ENCODE measurements at regions not wholly inside any gene's neighbourhood (a gene's known extent, or its start where the extent isn't known, plus 50 kb on each side); places are given as distances from the start of the nearest gene placed in this dataset.
"Not testable (repeated sequence)": the region's sequence is repeated elsewhere in the genome, so short reads cannot be mapped to it uniquely, and the experiment has no call there.

DNA sequence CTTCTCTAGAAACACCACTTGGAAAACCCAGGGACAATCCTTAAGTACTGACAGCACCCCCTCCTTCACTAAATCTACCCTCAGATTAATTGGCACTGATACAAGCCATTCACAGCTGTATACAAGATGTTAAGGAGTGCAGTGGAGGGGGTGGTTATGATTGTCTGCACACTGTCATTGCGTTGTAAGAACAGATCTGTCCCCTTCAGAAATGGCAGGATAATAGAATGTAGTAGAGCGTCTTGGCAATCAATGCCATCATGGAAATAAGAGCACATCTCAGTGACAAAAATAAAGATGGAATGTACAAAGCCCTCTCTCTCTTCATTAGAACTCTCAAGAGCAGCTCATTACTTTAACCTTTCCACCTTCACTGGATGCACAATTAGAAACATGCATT is 324.9 kb upstream of the TBX18 start:
- no peak for DNase-seq (ENCODE audit: low read depth in 2 of 2)

DNA sequence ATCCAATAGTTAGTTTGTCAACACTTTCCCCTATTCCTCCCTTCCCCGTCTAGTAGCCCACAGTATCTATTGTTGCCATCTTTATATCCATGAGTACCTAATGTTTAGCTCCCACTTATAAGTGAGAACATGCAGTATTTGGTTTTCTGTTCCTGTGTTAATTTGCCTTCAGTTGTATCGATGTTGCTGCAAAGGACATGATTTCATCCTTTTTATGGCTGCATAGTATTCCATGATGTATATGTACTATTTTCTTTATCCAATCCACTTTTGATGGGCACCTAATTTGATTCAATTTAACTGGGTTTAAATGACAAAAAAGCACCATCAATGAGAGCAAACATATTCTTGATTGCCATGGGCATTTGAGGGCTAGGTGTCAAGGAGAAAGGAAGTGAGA is 321.5 kb upstream of the TBX18 start:
- DNase-seq (ENCODE audit: low read depth in 2 of 2) = no peak

DNA sequence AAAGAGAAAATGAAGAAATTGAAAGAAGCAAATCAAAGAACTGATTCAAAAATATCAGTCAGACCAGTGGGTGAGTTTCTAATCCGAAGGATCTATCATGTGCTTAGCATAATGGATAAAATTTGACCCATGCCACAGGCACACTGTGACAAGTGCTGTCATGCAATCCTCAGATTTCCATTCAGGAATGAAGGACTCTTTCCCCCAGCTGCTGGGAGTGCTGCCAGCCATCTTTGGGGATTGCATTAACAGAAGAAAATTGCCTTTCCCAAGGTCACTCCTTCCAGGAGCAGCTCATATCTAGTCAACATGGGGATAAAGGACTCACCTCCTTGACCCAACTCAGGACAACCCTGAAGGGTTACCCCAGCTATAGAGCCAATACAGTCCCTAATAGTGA is 316.7 kb upstream of the TBX18 start:
- DNase-seq (ENCODE audit: low read depth in 2 of 2) = no peak

DNA sequence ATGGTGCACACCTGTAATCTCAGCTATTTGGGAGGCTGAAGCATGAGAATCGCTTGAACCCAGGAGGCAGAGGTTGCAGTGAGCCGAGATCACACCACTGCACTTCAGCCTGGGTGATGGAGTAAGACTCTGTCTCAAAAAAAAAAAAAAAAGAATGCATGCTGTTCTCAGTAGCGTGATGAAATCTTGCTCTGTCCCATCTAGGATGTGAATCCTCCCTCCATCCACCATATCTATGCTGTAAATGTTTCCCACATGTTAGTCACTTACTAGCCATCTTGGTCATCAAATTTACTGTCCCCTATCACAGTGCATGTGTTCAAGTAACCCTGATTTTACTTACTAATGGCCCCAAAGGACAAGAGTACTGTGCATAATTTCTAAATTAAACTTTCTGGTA is 315.4 kb upstream of the TBX18 start:
- DNase-seq (ENCODE audit: low read depth in 2 of 2) = no peak

DNA sequence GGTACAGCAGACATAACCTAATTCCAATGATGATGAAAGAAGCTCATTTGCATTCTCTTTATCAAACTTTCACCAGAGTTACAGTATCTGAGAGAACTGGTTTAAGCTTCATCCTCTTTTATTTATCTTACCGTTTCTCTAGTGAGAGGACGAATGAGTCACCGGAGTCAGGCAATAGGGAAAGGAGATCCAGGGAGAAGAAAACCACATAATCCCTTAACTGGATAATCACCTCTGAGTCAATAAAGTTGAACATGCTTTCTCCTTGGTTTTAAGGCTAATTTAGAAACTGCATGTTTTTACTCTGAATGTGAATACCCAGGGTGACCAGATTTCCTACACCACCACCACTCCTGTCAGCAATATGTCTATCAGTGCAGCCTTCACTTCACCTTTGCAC is 313.7 kb upstream of the TBX18 start:
- DNase-seq (ENCODE audit: low read depth in 2 of 2) = peak in 1 of 2 donors; percentile 34

DNA sequence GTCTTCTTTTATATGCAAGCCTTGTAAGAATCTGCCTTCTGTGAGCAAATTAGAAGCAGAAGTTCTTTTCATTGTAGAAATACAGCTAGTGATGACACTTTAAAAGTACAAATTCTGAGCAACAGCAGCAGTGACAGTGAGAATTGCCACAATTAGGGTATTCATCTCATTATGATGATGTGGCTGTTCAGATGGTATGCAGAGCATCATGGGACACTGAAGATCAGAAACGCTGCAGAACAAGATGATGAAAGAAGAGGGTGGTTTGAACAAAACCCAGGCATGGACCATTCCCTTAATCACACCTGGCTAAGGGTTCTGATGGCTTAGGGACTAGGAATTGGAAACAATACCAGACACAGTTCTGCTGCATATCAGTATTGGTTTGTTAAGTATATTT is 312.7 kb upstream of the TBX18 start:
- DNase-seq (ENCODE audit: low read depth in 2 of 2) = no peak

DNA sequence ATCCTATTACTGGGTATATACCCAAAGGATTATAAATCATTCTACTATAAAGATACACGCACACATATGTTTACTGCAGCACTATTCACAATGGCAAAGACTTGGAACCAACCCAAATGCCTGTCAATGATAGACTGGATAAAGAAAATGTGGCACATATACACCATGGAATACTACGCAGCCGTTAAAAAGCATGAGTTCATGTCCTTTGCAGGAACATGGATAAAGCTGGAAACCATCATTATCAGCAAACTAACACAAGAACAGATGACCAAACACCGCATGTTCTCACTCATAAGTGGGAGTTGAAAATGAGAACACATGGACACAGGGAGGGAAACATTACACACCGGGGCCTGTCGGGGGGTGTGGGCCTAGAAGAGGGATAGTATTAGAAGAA is 307.4 kb upstream of the TBX18 start:
- not testable (repeated sequence) for DNase-seq (ENCODE audit: low read depth in 2 of 2)

DNA sequence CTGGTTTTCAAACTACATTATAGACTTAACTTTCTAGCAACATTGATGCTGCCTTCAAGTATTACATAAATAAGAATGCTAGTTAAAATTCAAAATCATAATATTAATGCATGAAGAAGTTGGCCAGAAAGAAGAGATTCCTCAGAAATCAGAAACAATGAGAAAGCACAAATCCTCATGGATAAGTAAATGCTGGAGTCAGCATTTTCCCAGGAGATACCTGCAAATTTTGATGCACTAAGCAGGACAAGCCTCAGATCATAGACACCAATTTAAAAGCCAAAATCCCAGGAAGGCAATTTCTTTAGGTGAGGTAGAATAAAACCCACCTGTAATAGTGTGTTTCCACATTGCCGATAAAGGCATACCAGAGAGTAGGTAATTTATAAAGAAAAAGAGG is 305.2 kb upstream of the TBX18 start:
- no peak for DNase-seq (ENCODE audit: low read depth in 2 of 2)

DNA sequence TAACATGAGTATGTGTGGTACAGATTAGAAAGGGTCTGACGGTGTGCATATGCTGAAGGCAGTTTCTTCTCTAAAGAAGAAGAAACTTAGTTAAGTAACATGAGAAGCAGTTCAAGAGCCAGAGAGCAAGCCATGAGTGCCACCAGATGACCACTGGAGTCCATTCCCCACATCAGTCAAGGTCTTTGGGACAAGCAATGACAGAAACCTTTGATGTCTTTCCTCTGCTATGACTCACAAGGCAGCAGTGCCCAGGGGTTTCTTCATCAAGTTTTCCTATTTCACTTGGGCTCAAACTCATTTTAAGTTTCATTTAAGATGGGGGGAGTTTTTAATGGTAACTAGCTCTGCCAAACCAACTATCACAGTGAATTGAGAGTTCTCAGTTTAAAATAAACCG is 303.8 kb upstream of the TBX18 start:
- DNase-seq (ENCODE audit: low read depth in 2 of 2) = no peak

DNA sequence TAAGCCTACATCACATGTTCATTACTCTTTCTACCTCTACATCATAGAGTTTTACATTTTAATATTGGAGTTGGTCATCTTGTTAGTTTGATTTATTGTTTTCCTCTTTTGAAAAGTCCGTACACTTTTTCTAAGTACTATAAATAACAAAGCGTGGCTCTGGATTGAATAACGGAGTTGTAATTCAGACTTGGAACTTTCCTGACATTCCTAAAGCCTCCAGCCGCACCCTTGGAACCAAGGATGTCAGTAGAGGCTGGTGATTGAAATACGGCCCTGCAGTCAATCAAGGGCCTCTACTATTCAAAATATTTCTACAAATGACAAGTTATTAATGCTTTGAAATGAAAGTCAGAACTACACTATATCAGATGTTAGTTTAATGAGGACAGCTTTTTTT is 301.9 kb upstream of the TBX18 start:
- no peak for DNase-seq (ENCODE audit: low read depth in 2 of 2)

DNA sequence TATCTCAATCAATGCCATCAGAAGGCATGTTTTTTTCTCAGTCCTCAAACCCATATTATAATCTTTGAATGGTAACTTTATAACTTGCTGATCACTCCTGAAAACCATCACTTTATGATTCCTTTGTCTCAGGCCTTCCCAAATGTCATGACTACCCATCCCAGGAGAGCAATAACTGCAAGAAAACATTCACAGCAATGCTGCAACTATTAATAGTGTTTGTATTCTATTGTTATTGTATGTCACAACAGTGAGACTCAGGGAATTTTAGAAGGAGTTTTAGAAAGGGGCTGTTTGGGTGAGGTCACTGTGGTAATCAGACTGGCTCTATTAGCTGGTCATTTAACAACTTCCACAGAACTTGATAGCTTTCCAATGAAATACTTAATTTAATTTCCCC is 301.4 kb upstream of the TBX18 start:
- DNase-seq (ENCODE audit: low read depth in 2 of 2) = no peak

DNA sequence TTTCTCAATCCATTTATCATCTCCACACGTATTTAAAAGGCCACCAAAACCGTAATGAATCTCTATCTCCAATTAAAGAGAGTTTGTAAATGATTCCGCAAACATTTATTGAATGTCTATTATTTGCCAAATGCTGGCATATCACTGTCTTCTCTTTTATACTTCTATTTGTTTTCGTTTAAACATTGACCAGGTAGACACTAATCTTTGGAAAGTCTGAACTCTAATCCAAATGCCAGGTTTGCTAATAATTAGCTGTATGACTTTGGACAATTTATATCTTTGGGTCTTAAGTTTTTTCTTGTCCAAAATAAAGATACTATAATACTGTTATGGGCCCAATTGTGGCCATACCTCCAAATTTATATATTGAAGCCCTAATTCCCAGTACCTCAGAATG is 299.2 kb upstream of the TBX18 start:
- no peak for DNase-seq (ENCODE audit: low read depth in 2 of 2)

DNA sequence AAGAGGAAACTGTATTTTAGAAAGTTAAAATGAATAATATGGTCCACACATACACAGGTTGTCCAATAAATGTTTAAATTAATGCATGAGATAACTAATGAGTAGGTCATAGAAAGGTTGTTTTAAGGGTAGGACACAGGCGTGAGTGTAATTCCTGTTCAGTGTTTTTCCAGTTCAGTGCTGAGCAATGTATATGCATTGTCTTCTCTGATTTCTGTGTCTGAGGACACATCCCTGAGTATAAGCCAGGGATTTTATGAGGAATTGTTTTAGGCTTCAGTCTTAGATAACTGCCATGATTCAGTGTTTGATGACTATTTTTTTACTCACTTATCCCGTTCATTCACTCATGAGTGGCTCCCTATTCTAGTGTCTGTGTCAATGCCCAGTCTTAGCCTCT is 298.5 kb upstream of the TBX18 start:
- DNase-seq (ENCODE audit: low read depth in 2 of 2) = no peak

DNA sequence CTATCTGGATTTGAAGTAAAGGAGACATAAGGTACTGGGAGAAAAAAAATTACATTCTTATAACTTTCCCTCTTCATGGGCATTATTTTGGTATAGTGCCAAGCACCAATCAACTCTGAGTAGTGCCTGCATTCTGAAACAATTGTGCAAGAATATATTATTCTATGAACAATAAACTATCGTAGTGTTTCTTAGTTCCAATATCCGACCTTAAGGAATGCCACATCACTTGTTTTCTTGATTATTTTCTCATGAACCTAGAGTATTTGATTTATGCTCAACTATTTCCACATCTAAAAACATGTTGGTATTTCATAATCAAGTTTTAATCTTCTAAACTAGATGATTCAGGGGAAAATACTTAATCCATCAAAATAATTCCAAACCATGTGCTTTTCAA is 294.4 kb upstream of the TBX18 start:
- no peak for DNase-seq (ENCODE audit: low read depth in 2 of 2)

DNA sequence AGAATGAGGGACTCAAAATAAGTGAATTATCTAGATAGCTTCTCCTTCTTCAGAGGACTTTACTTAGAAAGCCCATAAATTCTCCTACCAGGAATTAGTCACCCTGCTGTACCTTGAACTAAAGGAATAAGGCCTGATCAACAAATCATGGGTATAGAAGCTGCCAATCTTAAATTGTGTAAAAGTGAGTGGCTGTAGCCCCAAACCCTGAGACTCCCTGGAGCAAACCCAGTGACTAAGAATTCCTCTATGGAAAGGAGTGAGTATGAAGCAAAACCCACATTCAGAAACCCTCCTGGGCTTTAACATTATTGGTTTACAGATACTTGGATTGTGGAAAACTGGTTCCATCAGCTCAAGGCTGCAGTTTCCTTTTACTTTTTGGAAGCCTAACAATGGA is 285.8 kb upstream of the TBX18 start:
- no peak for DNase-seq (ENCODE audit: low read depth in 2 of 2)

DNA sequence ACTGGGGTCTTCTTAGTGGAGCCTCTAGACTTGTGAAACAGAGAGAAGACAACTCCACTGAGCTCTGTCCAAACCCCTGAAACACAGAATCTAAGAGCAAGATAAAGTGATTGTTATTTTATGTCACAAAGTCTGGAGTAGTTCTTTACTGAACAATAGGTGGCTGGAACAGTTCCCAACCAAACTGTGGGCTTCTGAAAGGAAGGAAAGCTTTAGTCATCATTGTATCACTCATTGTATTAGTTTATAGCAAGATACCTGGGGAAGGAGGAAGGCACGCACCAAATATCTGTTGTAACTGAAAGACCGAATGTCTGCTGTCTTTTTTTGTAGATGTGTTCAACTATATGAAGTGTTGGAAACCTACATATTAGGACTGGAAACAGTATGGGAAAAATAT is 284.9 kb upstream of the TBX18 start:
- DNase-seq (ENCODE audit: low read depth in 2 of 2) = peak; percentile 25 to 79

DNA sequence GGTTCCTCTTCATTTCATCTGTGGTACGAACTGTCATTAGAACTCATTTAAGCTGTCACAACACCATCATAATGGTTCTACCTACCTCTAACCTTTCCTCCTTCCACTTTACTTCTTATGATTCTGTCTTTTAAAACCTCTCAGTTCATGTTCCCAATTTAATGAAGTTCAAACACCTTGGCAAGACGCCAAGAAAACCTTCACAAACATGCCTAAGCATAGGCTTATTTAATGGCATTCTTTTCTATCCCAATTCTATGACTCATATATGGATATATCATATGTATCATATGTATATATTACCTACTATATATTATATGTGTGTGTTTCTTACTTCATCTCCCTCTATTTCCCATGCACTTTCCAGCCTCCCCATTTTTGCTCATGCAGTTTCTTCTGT is 283.4 kb upstream of the TBX18 start:
- peak in 1 of 2 donors; percentile 13 for DNase-seq (ENCODE audit: low read depth in 2 of 2)

DNA sequence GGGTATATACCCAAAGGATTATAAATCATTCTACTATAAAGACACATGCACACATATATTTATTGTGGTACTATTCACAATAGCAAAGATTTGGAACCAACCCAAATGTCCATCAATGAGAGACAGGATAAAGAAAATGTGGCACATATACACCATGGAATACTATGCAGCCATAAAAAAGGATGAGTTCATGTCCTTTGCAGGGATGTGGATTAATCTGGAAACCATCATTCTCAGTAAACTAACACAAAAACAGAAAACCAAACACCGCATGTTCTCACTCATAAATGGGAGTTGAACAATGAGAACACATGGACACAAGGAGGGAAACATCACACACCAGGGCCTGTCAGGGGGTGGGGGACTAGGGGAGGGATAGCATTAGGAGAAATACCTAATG is 281.4 kb upstream of the TBX18 start:
- DNase-seq (ENCODE audit: low read depth in 2 of 2) = not testable (repeated sequence)

DNA sequence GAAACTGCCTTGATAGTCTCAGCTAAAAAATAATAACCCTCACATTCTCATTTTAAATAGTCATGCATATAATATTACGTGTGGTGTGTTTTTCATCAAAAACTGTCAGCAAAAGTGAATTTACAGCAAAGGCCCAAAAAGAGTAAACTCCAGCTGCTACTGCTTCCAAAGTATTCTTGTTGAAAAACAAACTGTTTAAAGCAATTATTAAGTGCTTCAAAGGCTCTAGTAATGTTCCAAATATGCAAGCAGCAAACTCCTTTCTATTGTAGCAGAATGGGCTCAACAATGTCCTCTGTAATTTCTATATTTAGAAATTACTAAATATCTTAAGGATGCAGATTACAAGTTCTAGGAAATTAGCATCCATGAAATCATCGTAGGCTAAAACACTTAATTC is 280.0 kb upstream of the TBX18 start:
- DNase-seq (ENCODE audit: low read depth in 2 of 2) = no peak

DNA sequence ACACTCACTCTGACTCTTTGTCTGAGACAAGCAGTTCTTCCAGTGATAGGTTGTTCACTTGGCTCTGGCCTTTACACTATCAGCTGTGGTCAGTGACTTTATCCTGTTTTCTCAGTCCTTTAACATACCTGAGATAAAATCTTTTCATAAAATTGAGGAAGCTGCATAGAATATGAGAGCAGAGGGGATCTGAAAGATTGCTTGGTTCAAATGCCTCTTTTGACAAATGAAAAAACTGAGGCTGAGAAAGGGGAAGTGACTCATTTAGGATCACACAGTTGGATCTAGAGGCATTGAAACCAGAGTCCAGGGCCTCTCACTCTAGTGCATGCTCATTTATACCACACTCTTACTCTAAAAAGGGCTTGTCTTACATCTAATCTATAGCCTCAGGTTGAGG is 277.0 kb upstream of the TBX18 start:
- DNase-seq (ENCODE audit: low read depth in 2 of 2) = peak in 1 of 2 donors; percentile 74

DNA sequence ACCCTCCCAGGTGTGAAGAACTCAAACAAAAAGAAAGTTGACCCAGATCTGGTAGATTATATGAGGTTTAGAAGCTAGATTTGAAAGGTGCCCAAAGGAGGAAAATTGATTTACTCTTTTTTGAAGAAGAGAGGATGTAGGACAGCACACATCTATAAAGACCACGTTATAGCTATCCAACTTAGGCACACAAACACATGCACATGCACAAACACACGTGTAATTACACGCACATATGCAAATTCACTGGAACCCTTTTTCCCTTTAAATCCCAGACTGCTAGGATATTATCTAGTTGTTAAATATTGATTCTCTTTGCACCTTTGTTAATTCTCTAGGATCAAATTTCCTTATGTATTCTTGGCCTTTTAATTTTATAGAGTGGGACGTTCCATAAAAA is 272.8 kb upstream of the TBX18 start:
- no peak for DNase-seq (ENCODE audit: low read depth in 2 of 2)

DNA sequence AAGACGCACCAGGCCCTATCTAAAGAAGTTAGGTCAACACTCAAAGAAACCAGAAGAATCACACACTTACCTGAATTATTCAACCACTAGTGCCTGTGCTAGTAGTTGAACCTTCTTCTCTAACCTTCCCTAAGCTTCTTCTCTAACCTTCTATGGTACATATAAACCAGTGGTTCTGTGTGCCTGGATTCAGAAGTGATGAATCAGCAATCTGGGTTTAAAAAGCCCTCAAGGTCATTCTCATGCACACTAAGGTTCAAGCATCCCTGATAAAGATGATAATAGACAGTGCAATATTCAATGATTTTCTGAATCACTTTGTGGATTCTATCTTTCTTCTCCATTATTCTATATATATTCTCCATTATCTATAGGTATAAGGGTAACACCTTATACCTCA is 271.4 kb upstream of the TBX18 start:
- no peak for DNase-seq (ENCODE audit: low read depth in 2 of 2)

DNA sequence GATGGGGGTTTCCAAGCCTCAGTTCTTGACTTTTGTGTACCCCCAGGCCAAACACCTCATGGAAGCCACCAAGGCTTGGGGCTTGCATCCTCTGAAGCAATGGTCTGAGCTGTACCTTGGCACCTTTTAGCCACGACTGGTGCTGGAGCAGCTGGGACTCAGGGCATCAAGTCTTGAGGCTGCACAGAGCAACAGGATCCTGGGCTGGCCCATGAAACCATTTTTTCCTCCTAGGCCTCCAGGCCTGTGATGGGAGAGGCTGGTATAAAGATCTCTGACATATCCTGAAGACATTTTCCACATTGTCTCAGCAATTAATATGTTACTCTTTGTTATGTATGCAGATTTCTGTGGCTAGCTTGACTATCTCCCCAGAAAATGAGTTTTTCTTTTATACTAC is 269.1 kb upstream of the TBX18 start:
- no peak for DNase-seq (ENCODE audit: low read depth in 2 of 2)

DNA sequence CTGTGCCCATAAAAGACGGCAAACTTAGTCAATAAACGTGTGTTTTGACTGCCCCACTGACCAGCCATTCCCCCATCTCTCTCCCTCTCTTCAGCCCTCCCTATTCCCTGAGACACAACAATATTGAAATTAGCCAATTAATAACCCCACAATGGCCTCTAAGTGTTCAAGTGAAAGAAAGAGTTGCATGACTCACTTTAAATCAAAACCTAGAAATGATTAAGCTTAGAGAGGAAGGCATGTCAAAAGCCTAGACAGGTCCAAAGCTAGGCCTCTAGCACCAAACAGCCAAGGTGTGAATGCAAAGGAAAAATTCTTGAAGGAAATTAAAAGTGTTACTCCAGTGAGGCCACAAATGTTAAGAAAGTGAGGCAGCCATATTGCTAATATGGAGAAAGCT is 261.6 kb upstream of the TBX18 start:
- DNase-seq (ENCODE audit: low read depth in 2 of 2) = no peak

DNA sequence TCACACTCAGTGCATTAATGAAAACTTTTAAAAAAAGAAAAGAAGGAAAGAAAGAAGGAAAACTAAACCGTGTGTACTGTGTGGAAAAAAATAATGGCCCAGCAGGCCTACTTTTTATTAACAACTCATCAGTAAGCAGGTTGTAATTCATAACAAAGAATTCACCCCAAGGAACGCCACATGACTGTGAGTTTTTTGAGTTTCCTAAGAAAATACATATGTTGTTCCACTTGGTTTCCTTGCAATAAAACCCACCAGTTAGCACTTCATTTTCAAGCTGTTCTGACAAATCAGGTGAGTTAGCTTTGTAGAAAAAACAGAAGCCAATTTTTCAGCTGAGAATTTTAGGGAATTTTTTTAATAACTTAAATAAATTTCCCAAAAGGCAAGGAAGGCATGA is 259.3 kb upstream of the TBX18 start:
- no peak for DNase-seq (ENCODE audit: low read depth in 2 of 2)

Data from dermis microvascular lymphatic vessel endothelial cell (primary cell).